ENCODE measurements at regions not wholly inside any gene's neighbourhood (a gene's known extent, or its start where the extent isn't known, plus 50 kb on each side); places are given as distances from the start of the nearest gene placed in this dataset. TPM values are rescaled to one million over a fixed set of nuclear protein-coding genes. Genes with fewer than 3 reads are reported as not detected.

- Histone ChIP-seq H3K27me3 (no peaks in the 10 kb centered on the region), H3K27ac (no peak overlapping the region), H3K4me1 (no peaks in the 10 kb centered on the region), H3K36me3 (no peaks in the 10 kb centered on the region), H3K4me3 (replicated peaks in 1 of 3) (no peak overlapping the region), H3K9me3 (no peaks in the 10 kb centered on the region)
- intact Hi-C loops (cut with DNase I), result no loop called here
- 52 to 74% methylated on average over 1 of the region's 1 CpG for WGBS, 2 donors
- TF ChIP-seq CTCF (IDR thresholded peaks at IDR 0.05) (no peak), POLR2A (IDR thresholded peaks at IDR 0.05) (no peak)
- no peak for DNase-seq
These were observed 54.6 kb upstream of the LDB2 start for GRCh38 chr4:16952896-16953630.

DNA sequence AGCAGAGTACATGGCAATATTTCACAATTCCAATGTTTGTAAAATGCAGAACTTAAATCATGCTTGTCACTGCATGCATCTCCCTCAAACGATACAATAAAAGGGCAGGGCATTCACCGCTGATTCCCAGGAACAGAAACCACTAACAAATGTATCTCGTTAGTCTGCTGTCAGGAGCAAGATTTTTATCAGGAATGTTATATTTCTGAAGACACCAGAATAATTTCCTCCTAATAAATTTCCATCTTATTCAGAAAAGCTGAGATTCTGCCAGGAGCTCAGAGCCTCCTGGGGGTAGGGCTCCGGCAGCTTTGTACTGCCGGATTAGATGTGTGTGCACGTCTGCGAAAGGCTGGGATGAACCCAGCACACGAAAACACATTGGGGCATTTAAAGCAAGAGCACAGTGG lies 54.0 kb upstream of the LDB2 start:
- no peak for DNase-seq
- H3K27me3 ChIP-seq, result no peaks in the 10 kb centered on the region
- H3K36me3 ChIP-seq, result no peaks in the 10 kb centered on the region
- H3K4me1 ChIP-seq, result no peaks in the 10 kb centered on the region
- no peak overlapping the region for H3K4me3 ChIP-seq (replicated peaks in 1 of 3)
- TF ChIP-seq POLR2A (IDR thresholded peaks at IDR 0.05), result no peak
- no peak for TF ChIP-seq CTCF (IDR thresholded peaks at IDR 0.05)
- H3K27ac ChIP-seq, result no peak overlapping the region
- 58 to 63% methylated on average over 8 of the region's 8 CpGs for WGBS, 2 donors
- intact Hi-C loops (cut with DNase I), result no loop called here
- H3K9me3 ChIP-seq, result no peaks in the 10 kb centered on the region

Small RNA genes in the stretch of these regions (small RNA-seq; reads per million reads assigned to genes)
- gene MTND5P4, result not detected
- not detected for gene SNORA75B
